Esophagus squamous epithelium (tissue), 4 donors: ENCODE measurements at regions not wholly inside any gene's neighbourhood (a gene's known extent, or its start where the extent isn't known, plus 50 kb on each side); places are given as distances from the start of the nearest gene placed in this dataset.

Experiments
- CTCF ChIP-seq, 6 experiments: fragments of 450-650 bp in 4 of 6; fragments of 200-600 bp in 2 of 6; sonication (generic) in 2 of 6; IDR thresholded peaks; one replicate each; pipeline ENCODE4 v1.5.1; 2016 to 2019; ENCODE audit warnings: antibody characterized with exemption in 6 of 6, mild to moderate bottlenecking in 4 of 6, moderate library complexity in 4 of 6
- POLR2A ChIP-seq, 4 donors: fragments of 450-650 bp; IDR thresholded peaks; one replicate each; pipeline ENCODE4 v1.6.1; 2017; ENCODE audit warnings: antibody characterized with exemption in 4 of 4, mild to moderate bottlenecking in 4 of 4, moderate library complexity in 3 of 4

GRCh38 chr22:25402160-25402500, 162.3 kb upstream of the GRK3 start:
- TF ChIP-seq CTCF (IDR thresholded peaks at IDR 0.05), result no peak
- no peak for TF ChIP-seq POLR2A (IDR thresholded peaks at IDR 0.05)
